ENCODE measurements at regions not wholly inside any gene's neighbourhood (a gene's known extent, or its start where the extent isn't known, plus 50 kb on each side); places are given as distances from the start of the nearest gene placed in this dataset.

DNA sequence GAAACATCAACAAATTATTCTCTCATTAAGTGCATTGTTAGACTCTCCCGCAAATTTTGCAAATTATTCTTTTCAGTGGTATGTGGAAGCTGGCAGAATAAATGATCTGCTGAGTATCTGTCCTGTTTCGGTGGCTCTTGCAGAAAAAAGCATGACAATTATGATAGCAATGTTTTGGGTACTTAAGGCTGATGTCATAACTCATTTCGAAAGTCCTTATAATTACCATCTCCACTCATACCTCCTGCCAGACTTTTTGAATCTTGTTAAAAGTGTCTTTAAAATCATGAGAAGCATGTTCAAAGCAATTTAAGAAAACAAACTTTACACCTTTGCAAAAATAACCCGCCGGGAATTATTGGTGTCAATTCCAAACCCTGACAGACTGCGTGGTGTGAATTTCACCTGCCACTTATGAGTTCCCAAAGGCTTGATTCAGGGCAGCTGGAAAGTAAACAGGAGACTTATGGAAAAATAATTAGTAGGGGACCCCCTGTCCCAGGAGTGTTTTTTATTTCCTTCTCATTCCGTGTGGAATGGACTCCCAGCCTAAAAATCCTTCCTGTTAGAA is 87.6 kb upstream of the E2F3 start:
- no peaks in the 10 kb centered on the region for H3K27me3 ChIP-seq (ENCODE audit: insufficient read depth, low read length)
- H3K9ac ChIP-seq (ENCODE audit: low read length), result no peak overlapping the region
- H3K4me1 ChIP-seq (ENCODE audit: control insufficient read depth in 1 of 2, insufficient read depth in 2 of 2, low read length in 2 of 2), result no peaks in the 10 kb centered on the region
- BruUV-seq (replicated peaks), result no TSS peak
- CTCF ChIA-PET, result no interaction called here
- H3K36me3 ChIP-seq (ENCODE audit: control insufficient read depth in 1 of 2, insufficient read depth in 2 of 2, low read length in 2 of 2), result no peaks in the 10 kb centered on the region
- H3K4me2 ChIP-seq (ENCODE audit: low read length), result no peak overlapping the region
- intact Hi-C loops (cut with micrococcal nuclease), result no loop called here
- no peaks in the 10 kb centered on the region for H3K79me2 ChIP-seq (ENCODE audit: insufficient read depth, low read length)
- DNase-seq (ENCODE audit: low read depth, low spot score) (no peak), ATAC-seq (no peak)
- POLR2A ChIA-PET, result no interaction called here
- H2AFZ ChIP-seq (ENCODE audit: low read depth, low read length, poor library complexity, severe bottlenecking), result no peak overlapping the region
- no peaks in the 10 kb centered on the region for H3K9me3 ChIP-seq (ENCODE audit: control insufficient read depth in 1 of 2, insufficient read depth in 1 of 2, low read depth in 1 of 2, low read length in 2 of 2)
- TF ChIP-seq ELF1 (IDR thresholded peaks at IDR 0.05; ENCODE audit: borderline replicate concordance, low read depth), result no peak
- TF ChIP-seq CBX3 (IDR thresholded peaks at IDR 0.05; ENCODE audit: low read depth), result no peak
- no peak for TF ChIP-seq ZFX (IDR thresholded peaks at IDR 0.05)
- TF ChIP-seq SP1 (IDR thresholded peaks at IDR 0.05; ENCODE audit: low read depth), result no peak
- TF ChIP-seq, protein P1, sequence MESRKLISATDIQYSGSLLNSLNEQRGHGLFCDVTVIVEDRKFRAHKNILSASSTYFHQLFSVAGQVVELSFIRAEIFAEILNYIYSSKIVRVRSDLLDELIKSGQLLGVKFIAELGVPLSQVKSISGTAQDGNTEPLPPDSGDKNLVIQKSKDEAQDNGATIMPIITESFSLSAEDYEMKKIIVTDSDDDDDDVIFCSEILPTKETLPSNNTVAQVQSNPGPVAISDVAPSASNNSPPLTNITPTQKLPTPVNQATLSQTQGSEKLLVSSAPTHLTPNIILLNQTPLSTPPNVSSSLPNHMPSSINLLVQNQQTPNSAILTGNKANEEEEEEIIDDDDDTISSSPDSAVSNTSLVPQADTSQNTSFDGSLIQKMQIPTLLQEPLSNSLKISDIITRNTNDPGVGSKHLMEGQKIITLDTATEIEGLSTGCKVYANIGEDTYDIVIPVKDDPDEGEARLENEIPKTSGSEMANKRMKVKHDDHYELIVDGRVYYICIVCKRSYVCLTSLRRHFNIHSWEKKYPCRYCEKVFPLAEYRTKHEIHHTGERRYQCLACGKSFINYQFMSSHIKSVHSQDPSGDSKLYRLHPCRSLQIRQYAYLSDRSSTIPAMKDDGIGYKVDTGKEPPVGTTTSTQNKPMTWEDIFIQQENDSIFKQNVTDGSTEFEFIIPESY (IDR thresholded peaks at IDR 0.05; ENCODE audit: extremely low read depth, insufficient replicate concordance, low read length), result no peak
- no peak for TF ChIP-seq EZH2 (IDR thresholded peaks at IDR 0.05)
- no peak for TF ChIP-seq POLR2AphosphoS5 (IDR thresholded peaks at IDR 0.05; ENCODE audit: low read depth, low read length)
- TF ChIP-seq JUND (IDR thresholded peaks at IDR 0.05), result no peak
- no peak for TF ChIP-seq POLR2A (IDR thresholded peaks at IDR 0.05; ENCODE audit: borderline replicate concordance, extremely low read depth, insufficient read depth, insufficient read length)
- TF ChIP-seq, protein P2, sequence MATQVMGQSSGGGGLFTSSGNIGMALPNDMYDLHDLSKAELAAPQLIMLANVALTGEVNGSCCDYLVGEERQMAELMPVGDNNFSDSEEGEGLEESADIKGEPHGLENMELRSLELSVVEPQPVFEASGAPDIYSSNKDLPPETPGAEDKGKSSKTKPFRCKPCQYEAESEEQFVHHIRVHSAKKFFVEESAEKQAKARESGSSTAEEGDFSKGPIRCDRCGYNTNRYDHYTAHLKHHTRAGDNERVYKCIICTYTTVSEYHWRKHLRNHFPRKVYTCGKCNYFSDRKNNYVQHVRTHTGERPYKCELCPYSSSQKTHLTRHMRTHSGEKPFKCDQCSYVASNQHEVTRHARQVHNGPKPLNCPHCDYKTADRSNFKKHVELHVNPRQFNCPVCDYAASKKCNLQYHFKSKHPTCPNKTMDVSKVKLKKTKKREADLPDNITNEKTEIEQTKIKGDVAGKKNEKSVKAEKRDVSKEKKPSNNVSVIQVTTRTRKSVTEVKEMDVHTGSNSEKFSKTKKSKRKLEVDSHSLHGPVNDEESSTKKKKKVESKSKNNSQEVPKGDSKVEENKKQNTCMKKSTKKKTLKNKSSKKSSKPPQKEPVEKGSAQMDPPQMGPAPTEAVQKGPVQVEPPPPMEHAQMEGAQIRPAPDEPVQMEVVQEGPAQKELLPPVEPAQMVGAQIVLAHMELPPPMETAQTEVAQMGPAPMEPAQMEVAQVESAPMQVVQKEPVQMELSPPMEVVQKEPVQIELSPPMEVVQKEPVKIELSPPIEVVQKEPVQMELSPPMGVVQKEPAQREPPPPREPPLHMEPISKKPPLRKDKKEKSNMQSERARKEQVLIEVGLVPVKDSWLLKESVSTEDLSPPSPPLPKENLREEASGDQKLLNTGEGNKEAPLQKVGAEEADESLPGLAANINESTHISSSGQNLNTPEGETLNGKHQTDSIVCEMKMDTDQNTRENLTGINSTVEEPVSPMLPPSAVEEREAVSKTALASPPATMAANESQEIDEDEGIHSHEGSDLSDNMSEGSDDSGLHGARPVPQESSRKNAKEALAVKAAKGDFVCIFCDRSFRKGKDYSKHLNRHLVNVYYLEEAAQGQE (IDR thresholded peaks at IDR 0.05; ENCODE audit: low read depth), result no peak
- no peak for TF ChIP-seq ZNF274 (IDR thresholded peaks at IDR 0.05; ENCODE audit: low read depth, low read length)
- no peak for TF ChIP-seq YY1 (IDR thresholded peaks at IDR 0.05; ENCODE audit: extremely low read depth, insufficient replicate concordance, low read depth, low read length)
- TF ChIP-seq, protein P3, sequence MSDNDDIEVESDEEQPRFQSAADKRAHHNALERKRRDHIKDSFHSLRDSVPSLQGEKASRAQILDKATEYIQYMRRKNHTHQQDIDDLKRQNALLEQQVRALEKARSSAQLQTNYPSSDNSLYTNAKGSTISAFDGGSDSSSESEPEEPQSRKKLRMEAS (IDR thresholded peaks at IDR 0.05), result no peak
- TF ChIP-seq EZH2phosphoT487 (IDR thresholded peaks at IDR 0.05; ENCODE audit: borderline replicate concordance), result no peak
- TF ChIP-seq, protein P4, sequence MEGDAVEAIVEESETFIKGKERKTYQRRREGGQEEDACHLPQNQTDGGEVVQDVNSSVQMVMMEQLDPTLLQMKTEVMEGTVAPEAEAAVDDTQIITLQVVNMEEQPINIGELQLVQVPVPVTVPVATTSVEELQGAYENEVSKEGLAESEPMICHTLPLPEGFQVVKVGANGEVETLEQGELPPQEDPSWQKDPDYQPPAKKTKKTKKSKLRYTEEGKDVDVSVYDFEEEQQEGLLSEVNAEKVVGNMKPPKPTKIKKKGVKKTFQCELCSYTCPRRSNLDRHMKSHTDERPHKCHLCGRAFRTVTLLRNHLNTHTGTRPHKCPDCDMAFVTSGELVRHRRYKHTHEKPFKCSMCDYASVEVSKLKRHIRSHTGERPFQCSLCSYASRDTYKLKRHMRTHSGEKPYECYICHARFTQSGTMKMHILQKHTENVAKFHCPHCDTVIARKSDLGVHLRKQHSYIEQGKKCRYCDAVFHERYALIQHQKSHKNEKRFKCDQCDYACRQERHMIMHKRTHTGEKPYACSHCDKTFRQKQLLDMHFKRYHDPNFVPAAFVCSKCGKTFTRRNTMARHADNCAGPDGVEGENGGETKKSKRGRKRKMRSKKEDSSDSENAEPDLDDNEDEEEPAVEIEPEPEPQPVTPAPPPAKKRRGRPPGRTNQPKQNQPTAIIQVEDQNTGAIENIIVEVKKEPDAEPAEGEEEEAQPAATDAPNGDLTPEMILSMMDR (IDR thresholded peaks at IDR 0.05 in 2 of 3, conservative IDR thresholded peaks at IDR 0.05 in 1 of 3; ENCODE audit: borderline replicate concordance in 1 of 3, insufficient read depth in 1 of 3, low read depth in 2 of 3, low read length in 2 of 3), result no peak
- TF ChIP-seq RAD21 (IDR thresholded peaks at IDR 0.05; ENCODE audit: low read depth), result no peak
- no peak for TF ChIP-seq SRF (IDR thresholded peaks at IDR 0.05; ENCODE audit: low read depth)
- no peaks in the 10 kb centered on the region for H3K9me2 ChIP-seq (ENCODE audit: insufficient read depth)
- H4K20me1 ChIP-seq (ENCODE audit: insufficient read depth), result no peaks in the 10 kb centered on the region
- H3K27ac ChIP-seq (ENCODE audit: low read depth, low read length), result no peak overlapping the region
- no peak overlapping the region for H3K4me3 ChIP-seq (replicated peaks in 1 of 2; ENCODE audit: low read depth in 1 of 2, low read length in 2 of 2)
- RAD21 ChIA-PET (ENCODE audit: low non-redundant PET in 1 of 2, low total read pairs in 2 of 2, uncharacterized antibody in 2 of 2, unreplicated experiment in 2 of 2), result no interaction called here
